GM23338 (cell line): ENCODE measurements at regions not wholly inside any gene's neighbourhood (a gene's known extent, or its start where the extent isn't known, plus 50 kb on each side); places are given as distances from the start of the nearest gene placed in this dataset.
A peak's percentile ranks its signal among the peaks of the same experiment; 100 is the strongest.

Experiments
- ATAC-seq: fragments of 200-7000 bp; cut with Tn5 transposase; 3 replicates; pipeline ENCODE4 v1.9.1; 2020
- DNase-seq: peaks from one replicate; pipeline ENCODE4 v3.0.0-alpha.2; 2015; ENCODE audit warnings: low spot score
- H2AFZ ChIP-seq: fragments of 200-600 bp; sonication (generic); 2 replicates; pipeline ENCODE4 v1.8.0; 2016; ENCODE audit warnings: antibody characterized with exemption, mild to moderate bottlenecking, moderate library complexity
- H3F3A ChIP-seq: fragments of 200-600 bp; sonication (generic); replicated peaks from 2 replicates; pipeline ENCODE4 v1.8.0; 2017; ENCODE audit warnings: antibody characterized with exemption, mixed run types, low read depth
- H3K27ac ChIP-seq: fragments of 200-600 bp; sonication (generic); 2 replicates; pipeline ENCODE4 v1.6.1; 2016; ENCODE audit warnings: low read depth
- H3K27me3 ChIP-seq: fragments of 200-600 bp; sonication (generic); 2 replicates; pipeline ENCODE4 v1.8.0; 2016; ENCODE audit warnings: mild to moderate bottlenecking, mixed run types, moderate library complexity; ENCODE audit not compliant: insufficient read depth
- H3K36me3 ChIP-seq: fragments of 200-600 bp; sonication (generic); 2 replicates; pipeline ENCODE4 v1.8.0; 2016; ENCODE audit warnings: mild to moderate bottlenecking; ENCODE audit not compliant: insufficient read depth
- H3K4me1 ChIP-seq: fragments of 200-600 bp; sonication (generic); 2 replicates; pipeline ENCODE4 v1.8.0; 2016; ENCODE audit warnings: mild to moderate bottlenecking, moderate library complexity; ENCODE audit not compliant: insufficient read depth
- H3K4me2 ChIP-seq: fragments of 200-600 bp; sonication (generic); 2 replicates; pipeline ENCODE4 v1.7.1; 2017; ENCODE audit warnings: mixed run types
- H3K4me3 ChIP-seq: fragments of 200-600 bp; sonication (generic); 2 replicates; pipeline ENCODE4 v1.6.1; 2016; ENCODE audit warnings: mixed run types
- H3K79me2 ChIP-seq: fragments of 200-600 bp; sonication (generic); replicated peaks from 2 replicates; pipeline ENCODE4 v1.8.0; 2017; ENCODE audit warnings: mild to moderate bottlenecking; ENCODE audit not compliant: insufficient read depth
- H3K9me2 ChIP-seq: fragments of 200-600 bp; sonication (generic); 2 replicates; pipeline ENCODE4 v1.8.0; 2017; ENCODE audit not compliant: insufficient read depth
- H4K20me1 ChIP-seq: fragments of 200-600 bp; sonication (generic); replicated peaks from 2 replicates; pipeline ENCODE4 v1.8.0; 2017; ENCODE audit warnings: mild to moderate bottlenecking; ENCODE audit not compliant: insufficient read depth
- H3K27ac Mint-ChIP-seq: 2 replicates; pipeline ENCODE4 v1.8.0; 2020; ENCODE audit warnings: inconsistent platforms, mild to moderate bottlenecking, moderate library complexity, mixed read lengths
- H3K27me3 Mint-ChIP-seq: 3 replicates; pipeline ENCODE4 v1.8.0; 2022; ENCODE audit warnings: low read depth, mild to moderate bottlenecking, moderate library complexity, mixed read lengths, inconsistent platforms; ENCODE audit not compliant: insufficient read depth, poor library complexity
- H3K36me3 Mint-ChIP-seq: 3 replicates; pipeline ENCODE4 v1.8.0; 2021; ENCODE audit warnings: low read depth, mild to moderate bottlenecking, inconsistent platforms, moderate library complexity, mixed read lengths
- H3K4me1 Mint-ChIP-seq: 3 replicates; pipeline ENCODE4 v1.8.0; 2020; ENCODE audit warnings: mild to moderate bottlenecking, inconsistent platforms, mixed read lengths
- H3K4me3 Mint-ChIP-seq: 3 replicates; pipeline ENCODE4 v1.8.0; 2021; ENCODE audit warnings: moderate library complexity, mild to moderate bottlenecking, inconsistent platforms, mixed read lengths
- H3K9me3 Mint-ChIP-seq: 3 replicates; pipeline ENCODE4 v1.8.0; 2020; ENCODE audit warnings: moderate library complexity, mild to moderate bottlenecking, inconsistent platforms, mixed read lengths
- CREB1 ChIP-seq: fragments of 250-450 bp; sonication (Bioruptor Pico); IDR thresholded peaks from 2 replicates; pipeline ENCODE4 v1.5.0; 2020; ENCODE audit warnings: low read depth, mild to moderate bottlenecking, moderate library complexity
- ETS1 ChIP-seq: IDR thresholded peaks from 2 replicates; pipeline ENCODE4 v1.6.1; 2016; ENCODE audit warnings: antibody characterized with exemption
- EZH2 ChIP-seq: fragments of 200-600 bp; sonication (generic); IDR thresholded peaks from one replicate; pipeline ENCODE4 v1.8.0; 2017; ENCODE audit warnings: antibody characterized with exemption, mild to moderate bottlenecking, low read depth; ENCODE audit not compliant: unreplicated experiment
- EZH2phosphoT487 ChIP-seq: fragments of 200-600 bp; sonication (generic); IDR thresholded peaks from one replicate; pipeline ENCODE4 v1.8.1; 2018; ENCODE audit warnings: antibody characterized with exemption; ENCODE audit not compliant: unreplicated experiment
- REST ChIP-seq: IDR thresholded peaks from one replicate; pipeline ENCODE4 v1.6.1; 2018; ENCODE audit warnings: antibody characterized with exemption; ENCODE audit not compliant: unreplicated experiment
- ZNF462 ChIP-seq: fragments of 250-450 bp; sonication (Bioruptor Pico); IDR thresholded peaks from 2 replicates; pipeline ENCODE4 v1.5.0; 2020; ENCODE audit warnings: mild to moderate bottlenecking, moderate library complexity

GRCh38 chr15:46703020-46703861 lies 1014.1 kb upstream of the SEMA6D start:
- no peaks in the 10 kb centered on the region for H3F3A ChIP-seq
- TF ChIP-seq REST (no peak), ETS1 (no peak), EZH2 (no peak)
- no peak overlapping the region for H3K4me3 Mint-ChIP-seq
- no peak overlapping the region for H3K27ac Mint-ChIP-seq
- ATAC-seq, result no peak
- H3K4me1 ChIP-seq, result no peaks in the 10 kb centered on the region
- H3K27me3 Mint-ChIP-seq, result no peaks in the 10 kb centered on the region
- no peak overlapping the region for H3K4me2 ChIP-seq
- H2AFZ ChIP-seq, result no peak overlapping the region; the same call in 1 of the 2 replicates
- no peaks in the 10 kb centered on the region for H3K79me2 ChIP-seq
- H3K36me3 ChIP-seq, result no peaks in the 10 kb centered on the region
- H3K27ac ChIP-seq, result no peak overlapping the region
- no peak overlapping the region for H3K4me3 ChIP-seq
- H3K9me3 Mint-ChIP-seq, result peaks cover 60% of the 10 kb centered on the region
- H3K9me2 ChIP-seq, result no peaks in the 10 kb centered on the region
- no peaks in the 10 kb centered on the region for H4K20me1 ChIP-seq
- peaks cover 6% of the 10 kb centered on the region for H3K36me3 Mint-ChIP-seq
- no peak for DNase-seq
- H3K4me1 Mint-ChIP-seq, result no peaks in the 10 kb centered on the region
- no peaks in the 10 kb centered on the region for H3K27me3 ChIP-seq

- H3K9me3 Mint-ChIP-seq, result peaks cover 62% of the 10 kb centered on the region
- H3K4me1 ChIP-seq, result no peaks in the 10 kb centered on the region
- no peaks in the 10 kb centered on the region for H3K9me2 ChIP-seq
- peak overlapping the region; percentile 11; the same call in 1 of the 2 replicates for H2AFZ ChIP-seq
- no peak overlapping the region for H3K27ac Mint-ChIP-seq
- no peaks in the 10 kb centered on the region for H3K27me3 Mint-ChIP-seq
- no peak for DNase-seq
- no peaks in the 10 kb centered on the region for H3K79me2 ChIP-seq
- ATAC-seq, result no peak
- no peaks in the 10 kb centered on the region for H3F3A ChIP-seq
- no peak overlapping the region for H3K4me3 Mint-ChIP-seq
- no peaks in the 10 kb centered on the region for H3K36me3 ChIP-seq
- H4K20me1 ChIP-seq, result no peaks in the 10 kb centered on the region
- H3K27me3 ChIP-seq, result no peaks in the 10 kb centered on the region
- H3K27ac ChIP-seq, result no peak overlapping the region
- H3K4me2 ChIP-seq, result no peak overlapping the region
- H3K4me1 Mint-ChIP-seq, result no peaks in the 10 kb centered on the region
- H3K4me3 ChIP-seq, result no peak overlapping the region
- peaks cover 6% of the 10 kb centered on the region for H3K36me3 Mint-ChIP-seq
- TF ChIP-seq ETS1 (no peak), CREB1 (no peak), ZNF462 (CRISPR knock-in tag) (no peak), EZH2phosphoT487 (no peak)
These were observed 1013.3 kb upstream of the SEMA6D start for GRCh38 chr15:46703871-46704637.
